ENCODE measurements at regions not wholly inside any gene's neighbourhood (a gene's known extent, or its start where the extent isn't known, plus 50 kb on each side); places are given as distances from the start of the nearest gene placed in this dataset.

DNA sequence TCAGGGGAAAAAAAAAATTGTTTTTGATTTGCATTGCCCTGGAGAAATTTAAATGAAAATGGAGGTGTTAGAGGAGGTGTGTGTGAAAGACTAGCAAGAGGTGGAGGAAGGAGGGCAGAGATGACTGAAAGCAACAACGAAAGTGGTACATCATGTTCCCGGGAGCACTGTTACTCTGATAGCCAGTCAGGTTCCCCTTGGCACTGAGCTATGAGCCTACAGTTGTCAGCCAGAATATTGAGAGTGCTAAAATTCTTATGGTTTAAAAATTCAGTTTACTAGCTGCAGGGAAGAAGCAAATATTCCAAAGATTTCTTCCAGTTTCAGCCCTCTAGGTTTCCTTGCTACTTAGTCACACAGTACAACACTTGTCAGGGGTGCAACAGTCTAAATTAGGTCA is 366.7 kb upstream of the DLGAP1 start:
- Histone ChIP-seq H3K4me3 (ENCODE audit: low read depth, low read length, poor library complexity, severe bottlenecking) (no peak overlapping the region), H3K9ac (ENCODE audit: low read length) (no peak overlapping the region), H3K9me3 (ENCODE audit: low read length) (no peaks in the 10 kb centered on the region), H3K4me2 (ENCODE audit: low read length) (no peak overlapping the region), H3K4me1 (ENCODE audit: insufficient read depth, low read length, severe bottlenecking) (no peaks in the 10 kb centered on the region), H4K20me1 (ENCODE audit: insufficient read depth, low read length) (no peaks in the 10 kb centered on the region), H3F3A (ENCODE audit: insufficient read depth, low read length) (no peaks in the 10 kb centered on the region), H3K27ac (ENCODE audit: low read depth, low read length, poor library complexity, severe bottlenecking) (no peak overlapping the region), H3K27me3 (ENCODE audit: insufficient read depth, low read length) (no peaks in the 10 kb centered on the region), H3K79me2 (ENCODE audit: insufficient read depth, low read length) (no peaks in the 10 kb centered on the region), H3K9me2 (ENCODE audit: low read depth, low read length) (no peaks in the 10 kb centered on the region), H2AFZ (ENCODE audit: low read length) (no peak overlapping the region), H3K36me3 (ENCODE audit: insufficient read depth, low read length) (no peaks in the 10 kb centered on the region)
- TF ChIP-seq, protein P1, sequence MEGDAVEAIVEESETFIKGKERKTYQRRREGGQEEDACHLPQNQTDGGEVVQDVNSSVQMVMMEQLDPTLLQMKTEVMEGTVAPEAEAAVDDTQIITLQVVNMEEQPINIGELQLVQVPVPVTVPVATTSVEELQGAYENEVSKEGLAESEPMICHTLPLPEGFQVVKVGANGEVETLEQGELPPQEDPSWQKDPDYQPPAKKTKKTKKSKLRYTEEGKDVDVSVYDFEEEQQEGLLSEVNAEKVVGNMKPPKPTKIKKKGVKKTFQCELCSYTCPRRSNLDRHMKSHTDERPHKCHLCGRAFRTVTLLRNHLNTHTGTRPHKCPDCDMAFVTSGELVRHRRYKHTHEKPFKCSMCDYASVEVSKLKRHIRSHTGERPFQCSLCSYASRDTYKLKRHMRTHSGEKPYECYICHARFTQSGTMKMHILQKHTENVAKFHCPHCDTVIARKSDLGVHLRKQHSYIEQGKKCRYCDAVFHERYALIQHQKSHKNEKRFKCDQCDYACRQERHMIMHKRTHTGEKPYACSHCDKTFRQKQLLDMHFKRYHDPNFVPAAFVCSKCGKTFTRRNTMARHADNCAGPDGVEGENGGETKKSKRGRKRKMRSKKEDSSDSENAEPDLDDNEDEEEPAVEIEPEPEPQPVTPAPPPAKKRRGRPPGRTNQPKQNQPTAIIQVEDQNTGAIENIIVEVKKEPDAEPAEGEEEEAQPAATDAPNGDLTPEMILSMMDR (IDR thresholded peaks at IDR 0.05; ENCODE audit: low read length): no peak
- no peak for TF ChIP-seq EZH2 (IDR thresholded peaks at IDR 0.05; ENCODE audit: borderline replicate concordance, low read length)

DNA sequence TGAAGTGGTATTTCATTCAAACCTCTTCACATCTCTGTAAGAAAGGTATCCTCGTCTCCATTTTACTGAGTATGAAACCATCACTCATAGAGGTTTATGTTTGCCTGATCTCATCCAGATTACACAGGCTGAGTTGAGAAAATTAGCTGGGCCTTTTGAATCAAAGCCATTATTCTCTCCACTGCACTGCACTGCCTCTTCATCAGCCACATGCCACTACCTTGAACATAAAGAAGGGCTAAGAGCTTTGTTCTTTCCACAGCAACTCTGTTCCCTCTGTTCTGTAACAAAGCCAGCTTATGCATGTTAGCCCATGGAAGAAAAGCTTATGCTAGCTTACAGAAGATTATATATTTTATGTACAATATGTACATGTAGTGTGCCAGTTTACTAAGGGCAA is 362.6 kb upstream of the DLGAP1 start:
- TF ChIP-seq EZH2 (IDR thresholded peaks at IDR 0.05; ENCODE audit: borderline replicate concordance, low read length): no peak
- TF ChIP-seq, protein P1 (IDR thresholded peaks at IDR 0.05; ENCODE audit: low read length): no peak
- H3K4me3 ChIP-seq (ENCODE audit: low read depth, low read length, poor library complexity, severe bottlenecking): no peak overlapping the region
- no peaks in the 10 kb centered on the region for H3K36me3 ChIP-seq (ENCODE audit: insufficient read depth, low read length)
- no peak overlapping the region for H3K4me2 ChIP-seq (ENCODE audit: low read length)
- H2AFZ ChIP-seq (ENCODE audit: low read length): no peak overlapping the region
- no peaks in the 10 kb centered on the region for H3K4me1 ChIP-seq (ENCODE audit: insufficient read depth, low read length, severe bottlenecking)
- no peak overlapping the region for H3K27ac ChIP-seq (ENCODE audit: low read depth, low read length, poor library complexity, severe bottlenecking)
- H4K20me1 ChIP-seq (ENCODE audit: insufficient read depth, low read length): no peaks in the 10 kb centered on the region
- H3K9me3 ChIP-seq (ENCODE audit: low read length): no peaks in the 10 kb centered on the region
- H3K79me2 ChIP-seq (ENCODE audit: insufficient read depth, low read length): no peaks in the 10 kb centered on the region
- no peaks in the 10 kb centered on the region for H3K9me2 ChIP-seq (ENCODE audit: low read depth, low read length)
- no peaks in the 10 kb centered on the region for H3K27me3 ChIP-seq (ENCODE audit: insufficient read depth, low read length)
- H3K9ac ChIP-seq (ENCODE audit: low read length): no peak overlapping the region
- H3F3A ChIP-seq (ENCODE audit: insufficient read depth, low read length): no peaks in the 10 kb centered on the region

DNA sequence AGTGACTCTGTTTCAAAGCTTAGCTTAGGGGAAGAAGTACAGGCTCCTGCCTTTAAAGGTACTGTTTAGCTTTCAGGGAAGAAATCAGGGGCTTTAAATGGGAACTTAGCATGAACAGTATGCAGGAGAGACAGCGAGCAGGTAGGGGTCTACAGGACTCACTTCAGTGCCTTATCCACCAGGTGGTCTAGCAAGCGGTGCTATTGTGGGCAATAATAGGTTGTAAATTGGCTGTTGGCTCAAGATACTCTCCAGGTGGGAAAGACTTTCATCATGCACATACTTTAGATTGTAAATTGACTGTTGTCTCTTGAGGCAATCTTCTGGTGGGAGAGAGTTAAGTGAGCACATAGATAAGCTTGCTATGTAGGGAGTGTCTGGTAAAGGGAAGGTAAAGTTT is 358.6 kb upstream of the DLGAP1 start:
- Histone ChIP-seq H3K4me2 (ENCODE audit: low read length) (no peak overlapping the region), H3F3A (ENCODE audit: insufficient read depth, low read length) (no peaks in the 10 kb centered on the region), H3K9me2 (ENCODE audit: low read depth, low read length) (no peaks in the 10 kb centered on the region), H4K20me1 (ENCODE audit: insufficient read depth, low read length) (no peaks in the 10 kb centered on the region), H3K9me3 (ENCODE audit: low read length) (no peaks in the 10 kb centered on the region), H3K4me1 (ENCODE audit: insufficient read depth, low read length, severe bottlenecking) (no peaks in the 10 kb centered on the region), H3K79me2 (ENCODE audit: insufficient read depth, low read length) (no peaks in the 10 kb centered on the region), H3K27ac (ENCODE audit: low read depth, low read length, poor library complexity, severe bottlenecking) (no peak overlapping the region), H3K9ac (ENCODE audit: low read length) (no peak overlapping the region), H3K4me3 (ENCODE audit: low read depth, low read length, poor library complexity, severe bottlenecking) (no peak overlapping the region), H2AFZ (ENCODE audit: low read length) (no peak overlapping the region), H3K27me3 (ENCODE audit: insufficient read depth, low read length) (no peaks in the 10 kb centered on the region), H3K36me3 (ENCODE audit: insufficient read depth, low read length) (no peaks in the 10 kb centered on the region)
- TF ChIP-seq, protein P1 (IDR thresholded peaks at IDR 0.05; ENCODE audit: low read length): no peak
- TF ChIP-seq EZH2 (IDR thresholded peaks at IDR 0.05; ENCODE audit: borderline replicate concordance, low read length): no peak
